GM21717 (cell line): ENCODE measurements at regions not wholly inside any gene's neighbourhood (a gene's known extent, or its start where the extent isn't known, plus 50 kb on each side); places are given as distances from the start of the nearest gene placed in this dataset.
"Not testable (repeated sequence)": the region's sequence is repeated elsewhere in the genome, so short reads cannot be mapped to it uniquely, and the experiment has no call there.

Experiments
- ATAC-seq: cut with Tn5 transposase; IDR thresholded peaks from one replicate; pipeline ENCODE4 v1.9.1; 2021; ENCODE audit warnings: mild to moderate bottlenecking, moderate library complexity; ENCODE audit not compliant: unreplicated experiment

- no peak for ATAC-seq
Measured at GRCh38 chr4:77438549-77438948, 167.1 kb upstream of the CXCL13 start.

- ATAC-seq, result no peak
Measured at GRCh38 chr4:77443941-77444340, 161.7 kb upstream of the CXCL13 start.

- no peak for ATAC-seq
Measured at GRCh38 chr4:77445823-77446222, 159.8 kb upstream of the CXCL13 start.

GRCh38 chr4:77446601-77447000 lies 159.0 kb upstream of the CXCL13 start:
- no peak for ATAC-seq

- no peak for ATAC-seq
Measured at GRCh38 chr4:77449171-77449570, 156.4 kb upstream of the CXCL13 start.

GRCh38 chr4:77450006-77450405 lies 155.6 kb upstream of the CXCL13 start:
- no peak for ATAC-seq

- no peak for ATAC-seq
Measured at GRCh38 chr4:77451530-77451929, 154.1 kb upstream of the CXCL13 start.

GRCh38 chr4:77452117-77452516 lies 153.5 kb upstream of the CXCL13 start:
- not testable (repeated sequence) for ATAC-seq

GRCh38 chr4:77453911-77454310 lies 151.7 kb upstream of the CXCL13 start:
- no peak for ATAC-seq

GRCh38 chr4:77454858-77455257 lies 150.8 kb upstream of the CXCL13 start:
- ATAC-seq, result no peak

GRCh38 chr4:77464100-77464499 lies 141.5 kb upstream of the CXCL13 start:
- ATAC-seq, result not testable (repeated sequence)

- no peak for ATAC-seq
Measured at GRCh38 chr4:77465271-77465670, 140.3 kb upstream of the CXCL13 start.

- no peak for ATAC-seq
Measured at GRCh38 chr4:77466430-77466829, 139.2 kb upstream of the CXCL13 start.

- no peak for ATAC-seq
Measured at GRCh38 chr4:77471821-77472495, 133.7 kb upstream of the CXCL13 start.

GRCh38 chr4:77473509-77473908 lies 132.1 kb upstream of the CXCL13 start:
- no peak for ATAC-seq

GRCh38 chr4:77481856-77482255 lies 123.8 kb upstream of the CXCL13 start:
- ATAC-seq, result no peak

- ATAC-seq, result no peak
Measured at GRCh38 chr4:77488882-77489281, 116.7 kb upstream of the CXCL13 start.

GRCh38 chr4:77493120-77493752 lies 112.4 kb upstream of the CXCL13 start:
- peak; percentile 85 for ATAC-seq

- peak; percentile 46 for ATAC-seq
Measured at GRCh38 chr4:77493829-77494551, 111.6 kb upstream of the CXCL13 start.

GRCh38 chr4:77496457-77496856 lies 109.2 kb upstream of the CXCL13 start:
- ATAC-seq, result no peak

GRCh38 chr4:77500801-77501200 lies 104.8 kb upstream of the CXCL13 start:
- ATAC-seq, result no peak

GRCh38 chr4:77501240-77501639 lies 104.4 kb upstream of the CXCL13 start:
- no peak for ATAC-seq
